Endothelial cell of umbilical vein (primary cell): ENCODE measurements at regions not wholly inside any gene's neighbourhood (a gene's known extent, or its start where the extent isn't known, plus 50 kb on each side); places are given as distances from the start of the nearest gene placed in this dataset.

Source experiments
- BruUV-seq: library from RNA; stranded (reverse); fragments of 400-500 nt; replicated peaks from 2 replicates; lab custom pipeline; 2021; lab: Mats Ljungman, UMichigan
- CTCF ChIA-PET: fragments of 300-600, 350-600 bp; sonication (Branson Sonifier 250); formaldehyde crosslinking; loops from one replicate; lab custom pipeline; 2021; ENCODE audit warnings: antibody characterized with exemption, inconsistent platforms; lab: Charles Lee
- POLR2A ChIA-PET: fragments of 300-600, 350-600 bp; sonication (Branson Sonifier 250); formaldehyde crosslinking; loops from one replicate; lab custom pipeline; 2021; ENCODE audit warnings: antibody characterized with exemption, inconsistent platforms; lab: Charles Lee
- DNase-seq: peaks from one replicate; pipeline ENCODE4 v3.0.0-alpha.2; 2011; ENCODE audit warnings: low read depth, low spot score
- FAIRE-seq: peaks from 2 replicates; lab custom pipeline; 2011; peaks lifted over from hg19 to GRCh38; lab: Jason Lieb, UNC
- H2AFZ ChIP-seq: 2 replicates; pipeline ENCODE4 v1.6.0; 2012; ENCODE audit warnings: low read depth, low read length, control low read depth, inconsistent platforms
- H3K27ac ChIP-seq: 2 replicates; pipeline ENCODE4 v1.5.1; 2011; ENCODE audit warnings: low read depth, mild to moderate bottlenecking, control low read depth, low read length, moderate library complexity; ENCODE audit not compliant: insufficient read depth
- H3K27me3 ChIP-seq, 2 experiments: 2 replicates each; pipeline versions ENCODE4 v1.6.0 to v1.6.1; 2011; ENCODE audit warnings: low read length in 2 of 2, mixed read lengths in 1 of 2; ENCODE audit not compliant: control insufficient read depth in 2 of 2, insufficient read depth in 2 of 2
- H3K36me3 ChIP-seq, 2 experiments: 2 replicates in 1 of 2; 3 replicates in 1 of 2; pipeline ENCODE4 v1.5.1; 2011; ENCODE audit warnings: low read length in 2 of 2, mild to moderate bottlenecking in 1 of 2, moderate library complexity in 1 of 2; ENCODE audit not compliant: control insufficient read depth in 2 of 2, insufficient read depth in 2 of 2; ENCODE audit errors: extremely low read depth in 1 of 2
- H3K4me1 ChIP-seq: 3 replicates; pipeline ENCODE4 v1.5.1; 2011; ENCODE audit warnings: mild to moderate bottlenecking, low read length; ENCODE audit not compliant: control insufficient read depth, insufficient read depth; ENCODE audit errors: extremely low read depth
- H3K4me2 ChIP-seq: 2 replicates; pipeline ENCODE4 v1.6.1; 2011; ENCODE audit warnings: low read length, control low read depth, mixed read lengths; ENCODE audit not compliant: insufficient read depth
- H3K4me3 ChIP-seq, 3 experiments: fragments of 200-600 bp in 1 of 3; sonication (generic), shearing (Covaris generic) in 1 of 3; replicated peaks in 1 of 3; 2 replicates each; pipeline ENCODE4 v1.5.1; 2011 to 2016; ENCODE audit warnings: control low read depth in 3 of 3, low read length in 3 of 3, mild to moderate bottlenecking in 2 of 3, inconsistent platforms in 1 of 3, low read depth in 1 of 3, moderate library complexity in 1 of 3; ENCODE audit not compliant: insufficient read depth in 1 of 3
- H3K79me2 ChIP-seq: 2 replicates; pipeline ENCODE4 v1.6.0; 2012; ENCODE audit warnings: low read length, inconsistent platforms; ENCODE audit not compliant: control insufficient read depth, insufficient read depth
- H3K9ac ChIP-seq: replicated peaks from 2 replicates; pipeline ENCODE3; 2011; ENCODE audit warnings: low read length, control low read depth; ENCODE audit not compliant: insufficient read depth; ENCODE audit errors: extremely low read depth
- H3K9me1 ChIP-seq: replicated peaks from 3 replicates; pipeline ENCODE4 v1.6.0; 2011; ENCODE audit warnings: mild to moderate bottlenecking, low read length; ENCODE audit not compliant: control insufficient read depth, insufficient read depth; ENCODE audit errors: extremely low read depth
- H3K9me3 ChIP-seq: replicated peaks from 2 replicates; pipeline ENCODE4 v1.5.1; 2012; ENCODE audit warnings: low read length, inconsistent platforms; ENCODE audit not compliant: control insufficient read depth, insufficient read depth
- H4K20me1 ChIP-seq: replicated peaks from 2 replicates; pipeline ENCODE3; 2011; ENCODE audit warnings: mild to moderate bottlenecking, low read length; ENCODE audit not compliant: control insufficient read depth, insufficient read depth; ENCODE audit errors: extremely low read depth
- CTCF ChIP-seq, 2 donors: IDR thresholded peaks; 1 replicate in 1 of 2; 2 replicates in 1 of 2; pipeline ENCODE4 v1.5.1; 2011; ENCODE audit warnings: low read length in 2 of 2, mild to moderate bottlenecking in 2 of 2, moderate library complexity in 2 of 2, control low read depth in 1 of 2, inconsistent platforms in 1 of 2, low read depth in 1 of 2; ENCODE audit not compliant: insufficient read depth in 1 of 2; ENCODE audit errors: extremely low read depth in 1 of 2
- EZH2 ChIP-seq: IDR thresholded peaks from 2 replicates; pipeline ENCODE4 v1.6.1; 2012; ENCODE audit warnings: borderline replicate concordance, low read depth, mild to moderate bottlenecking, moderate library complexity, low read length, inconsistent platforms; ENCODE audit not compliant: severe bottlenecking
- FOS ChIP-seq: IDR thresholded peaks from 2 replicates; pipeline ENCODE4 v1.6.1; 2011; ENCODE audit warnings: mild to moderate bottlenecking, low read length, moderate library complexity, borderline replicate concordance; ENCODE audit not compliant: insufficient read depth
- GATA2 ChIP-seq: IDR thresholded peaks from 2 replicates; pipeline ENCODE4 v1.7.0; 2011; ENCODE audit warnings: low read depth, mild to moderate bottlenecking, moderate library complexity, mixed read lengths, low read length; ENCODE audit not compliant: insufficient read length, insufficient read depth
- JUN ChIP-seq: IDR thresholded peaks from 2 replicates; pipeline ENCODE4 v1.6.1; 2011; ENCODE audit warnings: borderline replicate concordance, low read depth; ENCODE audit not compliant: insufficient read length, insufficient read depth
- MAX ChIP-seq: IDR thresholded peaks from 2 replicates; pipeline ENCODE4 v1.6.1; 2011; ENCODE audit not compliant: insufficient read depth, insufficient read length
- MYC ChIP-seq: IDR thresholded peaks from one replicate; pipeline ENCODE4 v1.6.1; 2011; ENCODE audit warnings: mild to moderate bottlenecking, low read depth, low read length
- POLR2A ChIP-seq: IDR thresholded peaks from 2 replicates; pipeline ENCODE4 v1.6.1; 2012; ENCODE audit warnings: low read depth, mild to moderate bottlenecking, control low read depth, low read length
- POLR2AphosphoS5 ChIP-seq: IDR thresholded peaks from 2 replicates; pipeline ENCODE4 v1.6.1; 2012; ENCODE audit warnings: low read depth, mild to moderate bottlenecking, control low read depth, low read length, moderate library complexity; ENCODE audit not compliant: insufficient read depth
- dilution Hi-C: fragments of 300-500 bp; cut with MboI; formaldehyde crosslinking; loops from one replicate; pipeline ENCODE4 v1.15.0; 2019; ENCODE audit warnings: low sequenced_read_pairs; ENCODE audit not compliant: extremely low pct_ligation_motif_present
- intact Hi-C: fragments of 100-400 bp; cut with micrococcal nuclease; formaldehyde crosslinking; loops from one replicate; pipeline ENCODE4 v1.10.0; 2022

- BruUV-seq, result no TSS peak
- dilution Hi-C loops, result no loop called here
- H3K4me3 ChIP-seq, result no peak overlapping the region
- TF ChIP-seq FOS (no peak), MAX (no peak), EZH2 (no peak), GATA2 (no peak), MYC (no peak), POLR2A (no peak), JUN (no peak), POLR2AphosphoS5 (no peak), CTCF (IDR thresholded peaks at IDR 0.05; ENCODE audit: extremely low read depth in 1 of 2, insufficient read depth in 1 of 2, low read depth in 1 of 2, low read length in 2 of 2) (no peak)
- ChIA-PET POLR2A (no interaction called here), CTCF (interaction anchor here (1.2 to 3.7 kb wide), 3 partner anchors 25 to 140 kb away, joined by 3 to 18 read pairs (median 4); no protein-coding TSS in a partner anchor)
- FAIRE-seq (no peak), DNase-seq (no peak)
- H3K4me1 ChIP-seq, result peaks cover 4% of the 10 kb centered on the region
- no peaks in the 10 kb centered on the region for H3K36me3 ChIP-seq
- intact Hi-C loops, result no loop called here
- no peaks in the 10 kb centered on the region for H3K79me2 ChIP-seq
- H3K9me1 ChIP-seq, result no peaks in the 10 kb centered on the region
- H3K9ac ChIP-seq, result no peak overlapping the region
- H3K27ac ChIP-seq, result no peak overlapping the region
- H3K4me2 ChIP-seq, result no peak overlapping the region
- H2AFZ ChIP-seq, result no peak overlapping the region
- no peaks in the 10 kb centered on the region for H4K20me1 ChIP-seq
- H3K27me3 ChIP-seq, result peaks cover 3 to 7% of the 10 kb centered on the region in 2 experiments
- H3K9me3 ChIP-seq, result no peaks in the 10 kb centered on the region
Observed at GRCh38 chr21:17414766-17415165, 98.1 kb upstream of the CXADR start.
